ENCODE measurements at regions not wholly inside any gene's neighbourhood (a gene's known extent, or its start where the extent isn't known, plus 50 kb on each side); places are given as distances from the start of the nearest gene placed in this dataset.

DNA sequence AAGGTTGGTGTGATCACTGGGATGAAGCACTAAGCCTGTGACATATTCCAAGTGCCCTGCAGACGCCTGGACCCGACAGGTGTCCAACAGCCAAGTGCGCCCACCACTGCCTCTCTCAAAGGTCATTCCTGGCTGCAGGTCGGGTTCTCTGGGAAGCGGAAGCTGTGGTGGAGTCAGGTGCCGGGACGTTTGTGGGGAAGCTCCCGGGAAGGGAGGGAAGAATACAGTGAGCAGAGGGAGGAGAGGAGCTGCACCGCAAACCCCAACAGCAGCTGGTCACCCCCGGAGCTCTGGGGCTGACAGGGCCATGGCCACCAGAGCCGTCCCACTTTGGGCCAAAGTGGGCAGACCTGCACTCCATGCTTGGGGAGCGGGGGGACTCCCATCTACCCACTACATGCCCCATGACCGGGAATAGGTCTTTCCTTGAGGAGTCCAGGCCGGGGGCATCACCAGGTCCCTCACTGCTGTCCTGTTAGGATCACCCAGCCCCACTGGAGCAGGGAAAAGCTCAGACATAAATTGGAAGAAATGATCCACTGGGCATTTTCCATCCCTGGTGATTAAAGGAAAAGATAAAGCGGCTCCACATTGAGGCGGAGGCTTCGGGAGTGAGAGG is 84.5 kb upstream of the PPP2R2D start:
- DNase-seq: no peak
- intact Hi-C loops (cut with micrococcal nuclease): no loop called here
- H3K27me3 Mint-ChIP-seq (ENCODE audit: low read depth in 3 of 3): peaks cover 4 to 8% (median 7%) of the 10 kb centered on the region in 3 donors

DNA sequence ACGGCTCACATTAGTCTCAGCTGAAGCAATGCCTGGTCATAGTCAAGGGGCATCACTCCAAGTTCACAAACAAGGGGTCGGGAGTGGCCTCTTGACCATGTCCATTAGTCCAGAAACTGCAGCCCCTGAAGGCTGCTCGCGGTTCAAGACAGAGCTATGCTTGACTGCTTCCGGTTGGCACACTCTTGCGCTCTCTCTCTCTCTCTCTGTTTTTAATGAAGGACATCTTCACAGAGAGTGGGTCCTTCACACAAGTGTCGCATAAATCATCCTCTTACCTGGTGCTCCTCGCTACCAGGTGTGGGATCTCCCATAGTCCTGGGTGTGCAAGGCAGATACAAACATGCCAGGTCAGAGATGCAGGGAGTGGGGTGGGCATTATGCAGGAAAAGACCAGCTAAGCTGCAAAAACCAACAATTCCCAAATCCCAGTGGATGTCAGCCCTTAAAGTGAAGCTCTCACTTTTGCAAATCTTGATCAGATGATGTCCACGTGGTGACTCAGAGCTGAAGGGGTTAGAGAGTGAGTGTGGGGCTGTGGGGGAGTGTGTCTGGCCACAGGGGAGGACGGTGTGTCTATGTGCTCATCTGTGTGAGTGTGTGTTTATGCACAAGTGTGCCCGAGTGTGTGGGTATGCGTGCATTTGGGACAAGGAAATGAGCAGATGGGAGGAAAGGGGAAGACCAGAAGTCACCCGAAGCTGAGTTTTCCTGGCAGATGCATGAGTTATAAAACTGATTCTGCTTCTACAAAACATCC is 83.7 kb upstream of the PPP2R2D start:
- H3K9me3 Mint-ChIP-seq: peaks cover 0 to 2% (median 0%) of the 10 kb centered on the region in 7 donors
- TF ChIP-seq, protein P1, sequence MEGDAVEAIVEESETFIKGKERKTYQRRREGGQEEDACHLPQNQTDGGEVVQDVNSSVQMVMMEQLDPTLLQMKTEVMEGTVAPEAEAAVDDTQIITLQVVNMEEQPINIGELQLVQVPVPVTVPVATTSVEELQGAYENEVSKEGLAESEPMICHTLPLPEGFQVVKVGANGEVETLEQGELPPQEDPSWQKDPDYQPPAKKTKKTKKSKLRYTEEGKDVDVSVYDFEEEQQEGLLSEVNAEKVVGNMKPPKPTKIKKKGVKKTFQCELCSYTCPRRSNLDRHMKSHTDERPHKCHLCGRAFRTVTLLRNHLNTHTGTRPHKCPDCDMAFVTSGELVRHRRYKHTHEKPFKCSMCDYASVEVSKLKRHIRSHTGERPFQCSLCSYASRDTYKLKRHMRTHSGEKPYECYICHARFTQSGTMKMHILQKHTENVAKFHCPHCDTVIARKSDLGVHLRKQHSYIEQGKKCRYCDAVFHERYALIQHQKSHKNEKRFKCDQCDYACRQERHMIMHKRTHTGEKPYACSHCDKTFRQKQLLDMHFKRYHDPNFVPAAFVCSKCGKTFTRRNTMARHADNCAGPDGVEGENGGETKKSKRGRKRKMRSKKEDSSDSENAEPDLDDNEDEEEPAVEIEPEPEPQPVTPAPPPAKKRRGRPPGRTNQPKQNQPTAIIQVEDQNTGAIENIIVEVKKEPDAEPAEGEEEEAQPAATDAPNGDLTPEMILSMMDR (IDR thresholded peaks at IDR 0.05): no peak
- H3K4me1 Mint-ChIP-seq: no peaks in the 10 kb centered on the region
- Histone ChIP-seq H3K27me3 (ENCODE audit: control insufficient read depth in 2 of 2, insufficient read depth in 2 of 2, low read length in 2 of 2) (no peaks in the 10 kb centered on the region), H3K27ac (ENCODE audit: low read depth in 1 of 2, low read length in 2 of 2) (no peak overlapping the region), H3K9ac (ENCODE audit: insufficient read depth, low read length, poor library complexity, severe bottlenecking) (no peak overlapping the region), H3K79me2 (ENCODE audit: insufficient read depth, low read length) (no peaks in the 10 kb centered on the region), H3K9me3 (replicated peaks in 1 of 2; ENCODE audit: control insufficient read depth in 1 of 2, insufficient read depth in 1 of 2, low read length in 2 of 2) (no peaks in the 10 kb centered on the region), H3K36me3 (replicated peaks in 1 of 2; ENCODE audit: control insufficient read depth in 1 of 2, insufficient read depth in 2 of 2, low read length in 2 of 2) (no peaks in the 10 kb centered on the region), H4K20me1 (ENCODE audit: insufficient read depth, low read length) (no peaks in the 10 kb centered on the region), H3K4me3 (replicated peaks in 1 of 3; ENCODE audit: low read depth in 2 of 3, low read length in 3 of 3) (no peak overlapping the region), H3K4me2 (replicated peaks; ENCODE audit: extremely low read depth, low read length, poor library complexity, severe bottlenecking) (no peak overlapping the region), H3K4me1 (ENCODE audit: control insufficient read depth in 1 of 2, insufficient read depth in 2 of 2, low read length in 2 of 2) (no peaks in the 10 kb centered on the region), H2AFZ (ENCODE audit: insufficient read depth, low read depth, low read length, poor library complexity, severe bottlenecking) (no peak overlapping the region)
- no peaks in the 10 kb centered on the region for H3K36me3 Mint-ChIP-seq
- no peak overlapping the region for H3K27ac Mint-ChIP-seq
- WGBS (ENCODE audit: insufficient coverage): 75% methylated on average over 10 of the region's 13 CpGs
- H3K27me3 Mint-ChIP-seq (ENCODE audit: low read depth in 3 of 3): peaks cover 4 to 7% (median 7%) of the 10 kb centered on the region in 3 donors
- no peak for DNase-seq
- intact Hi-C loops (cut with micrococcal nuclease): no loop called here
- H3K4me3 Mint-ChIP-seq: no peak overlapping the region

More for the DNA sequence above, 84.5 kb upstream of the PPP2R2D start:
- no peak overlapping the region for H3K4me3 ChIP-seq (replicated peaks in 1 of 3; ENCODE audit: low read depth in 2 of 3, low read length in 3 of 3)
- WGBS (ENCODE audit: insufficient coverage): 70% methylated on average over 11 of the region's 17 CpGs
- TF ChIP-seq, protein P1 (IDR thresholded peaks at IDR 0.05): no peak
- Mint-ChIP-seq H3K27ac (no peak overlapping the region), H3K36me3 (no peaks in the 10 kb centered on the region), H3K4me1 (no peaks in the 10 kb centered on the region), H3K4me3 (no peak overlapping the region), H3K9me3 (peaks cover 0 to 2% (median 0%) of the 10 kb centered on the region in 7 donors)
- H3K79me2 ChIP-seq (ENCODE audit: insufficient read depth, low read length): no peaks in the 10 kb centered on the region
- H3K36me3 ChIP-seq (replicated peaks in 1 of 2; ENCODE audit: control insufficient read depth in 1 of 2, insufficient read depth in 2 of 2, low read length in 2 of 2): no peaks in the 10 kb centered on the region
- H3K27ac ChIP-seq (ENCODE audit: low read depth in 1 of 2, low read length in 2 of 2): no peak overlapping the region
- H3K27me3 ChIP-seq (ENCODE audit: control insufficient read depth in 2 of 2, insufficient read depth in 2 of 2, low read length in 2 of 2): no peaks in the 10 kb centered on the region
- no peak overlapping the region for H3K4me2 ChIP-seq (replicated peaks; ENCODE audit: extremely low read depth, low read length, poor library complexity, severe bottlenecking)
- no peak overlapping the region for H2AFZ ChIP-seq (ENCODE audit: insufficient read depth, low read depth, low read length, poor library complexity, severe bottlenecking)
- no peaks in the 10 kb centered on the region for H3K4me1 ChIP-seq (ENCODE audit: control insufficient read depth in 1 of 2, insufficient read depth in 2 of 2, low read length in 2 of 2)
- no peaks in the 10 kb centered on the region for H3K9me3 ChIP-seq (replicated peaks in 1 of 2; ENCODE audit: control insufficient read depth in 1 of 2, insufficient read depth in 1 of 2, low read length in 2 of 2)
- no peaks in the 10 kb centered on the region for H4K20me1 ChIP-seq (ENCODE audit: insufficient read depth, low read length)
- no peak overlapping the region for H3K9ac ChIP-seq (ENCODE audit: insufficient read depth, low read length, poor library complexity, severe bottlenecking)

Measured in CD14-positive monocyte (primary cell).